K562 (cell line): ENCODE measurements at regions not wholly inside any gene's neighbourhood (a gene's known extent, or its start where the extent isn't known, plus 50 kb on each side); places are given as distances from the start of the nearest gene placed in this dataset.

ENCODE experiments used
- BMI1 ChIP-seq: fragments of 150-350 bp; IDR thresholded peaks from 2 replicates; pipeline ENCODE4 v1.6.1; 2014; ENCODE audit warnings: low read length
- CBFA2T3 ChIP-seq: fragments of 450-650 bp; IDR thresholded peaks from 2 replicates; pipeline ENCODE4 v1.6.1; 2017
- CBFB ChIP-seq: sonication (generic); formaldehyde crosslinking; IDR thresholded peaks from 2 replicates; pipeline ENCODE4 v1.4.0; 2020; ENCODE audit warnings: mild to moderate bottlenecking, missing genetic modification reagents
- CUX1 ChIP-seq: fragments of 200-800 bp; sonication (Bioruptor generic); IDR thresholded peaks from 2 replicates; pipeline ENCODE4 v1.6.1; 2016; ENCODE audit warnings: missing genetic modification characterization, missing compliant biosample characterization
- E2F3 ChIP-seq: fragments of 250-450 bp; sonication (Bioruptor Pico); IDR thresholded peaks from 2 replicates; pipeline ENCODE4 v1.4.0; 2020; ENCODE audit warnings: mild to moderate bottlenecking
- E2F6 ChIP-seq, 2 experiments: IDR thresholded peaks; 2 replicates each; pipeline ENCODE4 v1.6.1; 2011; ENCODE audit warnings: borderline replicate concordance in 1 of 2, control low read depth in 1 of 2, low read depth in 1 of 2, low read length in 1 of 2, mild to moderate bottlenecking in 1 of 2, mixed read lengths in 1 of 2, moderate library complexity in 1 of 2; ENCODE audit not compliant: insufficient read depth in 1 of 2, insufficient read length in 1 of 2, poor library complexity in 1 of 2, severe bottlenecking in 1 of 2; ENCODE audit errors: extremely low read depth in 1 of 2
- GATAD2A ChIP-seq: fragments of 450-650 bp; IDR thresholded peaks from 2 replicates; pipeline ENCODE4 v1.6.1; 2017
- HLTF ChIP-seq: fragments of 450-650 bp; IDR thresholded peaks from 2 replicates; pipeline ENCODE4 v1.6.1; 2016
- HMG20A ChIP-seq: fragments of 450-650 bp; formaldehyde crosslinking; conservative IDR thresholded peaks from 2 replicates; pipeline ENCODE4 v1.4.0; 2020; ENCODE audit warnings: mild to moderate bottlenecking, mixed read lengths
- MAFF ChIP-seq: IDR thresholded peaks from 2 replicates; pipeline ENCODE4 v1.6.1; 2012; ENCODE audit warnings: low read length, improper control_type of control experiment
- MAFG ChIP-seq: fragments of 450-650 bp; conservative IDR thresholded peaks from 2 replicates; pipeline ENCODE4 v1.6.1; 2016; ENCODE audit warnings: missing genetic modification characterization, missing compliant biosample characterization
- SNRNP70 ChIP-seq: fragments of 200-400 bp; formaldehyde crosslinking; optimal IDR thresholded peaks from 2 replicates; pipeline ENCODE3; 2017; ENCODE audit warnings: low read depth, low read length
- TBL1XR1 ChIP-seq, 2 experiments: IDR thresholded peaks; 2 replicates each; pipeline ENCODE4 v1.6.1; 2012; ENCODE audit warnings: improper control_type of control experiment in 2 of 2, low read length in 2 of 2, mild to moderate bottlenecking in 1 of 2
- TRIM25 ChIP-seq: fragments of 450-650 bp; IDR thresholded peaks from 2 replicates; pipeline ENCODE4 v1.7.0; 2016; ENCODE audit warnings: borderline replicate concordance
- ZBTB8A ChIP-seq: fragments of 450-650 bp; IDR thresholded peaks from 2 replicates; pipeline ENCODE4 v1.6.1; 2018; ENCODE audit warnings: mild to moderate bottlenecking, moderate library complexity; ENCODE audit not compliant: partially characterized antibody
- ZNF146 ChIP-seq: IDR thresholded peaks from one replicate; pipeline ENCODE4 v1.6.1; 2018; ENCODE audit warnings: missing compliant biosample characterization; ENCODE audit not compliant: unreplicated experiment
- ZNF561 ChIP-seq: fragments of 450-650 bp; formaldehyde crosslinking; conservative IDR thresholded peaks from 2 replicates; pipeline ENCODE4 v1.4.0; 2020; ENCODE audit warnings: mild to moderate bottlenecking, moderate library complexity
- ZNF639 ChIP-seq, 2 experiments: fragments of 200-800 bp in 1 of 2; sonication (Bioruptor generic) in 1 of 2; sonication (generic) in 1 of 2; formaldehyde crosslinking in 1 of 2; IDR thresholded peaks in 1 of 2; conservative IDR thresholded peaks in 1 of 2; 2 replicates each; pipeline versions ENCODE4 v1.5.0 to v1.6.1; 2016 to 2020; ENCODE audit warnings: missing compliant biosample characterization in 1 of 2, missing genetic modification characterization in 1 of 2, missing genetic modification reagents in 1 of 2

GRCh38 chr6:28742668-28743270 is 181.0 kb downstream of the TRIM27 start (continued):
- TF ChIP-seq MAFG (tag) (no peak), E2F6 (IDR thresholded peaks at IDR 0.05; ENCODE audit: borderline replicate concordance in 1 of 2, extremely low read depth in 1 of 2, insufficient read depth in 1 of 2, insufficient read length in 1 of 2, low read depth in 1 of 2, low read length in 1 of 2, poor library complexity in 1 of 2, severe bottlenecking in 1 of 2) (peak in 1 of 2 experiments; percentile 51), ZNF561 (CRISPR knock-in tag) (no peak), ZNF146 (CRISPR knock-in tag) (no peak), E2F3 (CRISPR knock-in tag) (no peak), HMG20A (CRISPR knock-in tag) (no peak), TBL1XR1 (IDR thresholded peaks at IDR 0.05; ENCODE audit: low read length in 2 of 2) (peak in 1 of 2 experiments; percentile 54; a peak in 1 of 4 replicates), BMI1 (no peak), ZBTB8A (no peak), ZNF639 (CRISPR knock-in tag; conservative IDR thresholded peaks at IDR 0.05 in 1 of 2, IDR thresholded peaks at IDR 0.05 in 1 of 2) (no peak), GATAD2A (peak; percentile 76; the same call in 1 of the 2 replicates), HLTF (no peak), SNRNP70 (no peak), TRIM25 (no peak), CUX1 (CRISPR knock-in tag) (peak; percentile 66; the same call in 1 of the 2 replicates), MAFF (no peak), CBFA2T3 (no peak), CBFB (CRISPR knock-in tag) (no peak)
